ENCODE measurements at regions not wholly inside any gene's neighbourhood (a gene's known extent, or its start where the extent isn't known, plus 50 kb on each side); places are given as distances from the start of the nearest gene placed in this dataset.
A peak's percentile ranks its signal among the peaks of the same experiment; 100 is the strongest.
"Not testable (repeated sequence)": the region's sequence is repeated elsewhere in the genome, so short reads cannot be mapped to it uniquely, and the experiment has no call there.

DNA sequence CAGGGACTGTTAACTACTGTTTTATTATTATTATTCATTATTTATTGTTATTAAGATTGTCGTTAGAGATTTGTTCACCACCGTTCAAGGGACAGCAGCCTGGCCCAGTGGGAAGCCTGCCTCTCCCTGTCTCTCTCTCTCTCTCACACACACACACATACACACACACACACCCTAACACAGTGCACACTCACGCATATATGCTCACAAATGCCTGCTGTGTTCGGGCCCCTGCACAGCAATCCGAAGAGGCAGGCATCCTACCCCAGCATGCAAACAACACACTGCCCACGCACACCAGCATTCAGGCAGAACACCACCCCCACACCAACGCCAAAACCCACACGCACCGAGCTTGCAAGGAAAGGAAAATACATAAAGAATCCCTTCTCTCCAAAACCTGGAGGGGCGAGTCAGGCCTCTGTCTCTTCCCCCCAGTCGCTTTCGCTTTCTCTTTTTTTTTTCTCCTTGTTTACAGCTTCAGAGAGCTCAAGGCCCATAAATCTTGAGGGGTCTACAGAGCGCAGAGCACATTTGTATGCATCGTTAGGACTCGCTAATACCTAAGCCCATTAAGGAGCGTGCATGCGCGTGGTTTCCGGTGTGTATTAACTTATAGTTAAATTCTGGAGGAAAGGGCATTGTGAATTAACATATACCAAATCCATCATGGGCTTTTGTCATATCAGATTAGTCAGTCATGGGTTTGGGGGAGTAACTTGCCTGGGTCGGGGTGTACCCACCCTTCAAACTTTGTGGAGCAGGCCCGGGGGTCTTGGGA is 464.6 kb upstream of the ZNG1F start:
- DNase-seq, result peak in 1 of 2 donors; percentile 43
- intact Hi-C loops (cut with DNase I); ATAC-seq (ENCODE audit: low FRiP score); H3K27ac ChIP-seq (ENCODE audit: low read depth in 1 of 2, low read length in 2 of 2); H3K36me3 ChIP-seq (ENCODE audit: control insufficient read depth in 1 of 2, insufficient read depth in 2 of 2, low read length in 1 of 2); H3K27me3 ChIP-seq (ENCODE audit: control insufficient read depth in 1 of 2, insufficient read depth in 2 of 2, low read length in 1 of 2); H3K4me1 ChIP-seq (ENCODE audit: control insufficient read depth in 1 of 2, insufficient read depth in 2 of 2, low read length in 2 of 2); H3K9me3 ChIP-seq (ENCODE audit: control insufficient read depth, low read length); H3K4me3 ChIP-seq (ENCODE audit: low read length in 2 of 2): not testable (repeated sequence)
- 68 to 71% methylated on average over 12 to 13 of the region's 21 CpGs for WGBS, 2 donors

DNA sequence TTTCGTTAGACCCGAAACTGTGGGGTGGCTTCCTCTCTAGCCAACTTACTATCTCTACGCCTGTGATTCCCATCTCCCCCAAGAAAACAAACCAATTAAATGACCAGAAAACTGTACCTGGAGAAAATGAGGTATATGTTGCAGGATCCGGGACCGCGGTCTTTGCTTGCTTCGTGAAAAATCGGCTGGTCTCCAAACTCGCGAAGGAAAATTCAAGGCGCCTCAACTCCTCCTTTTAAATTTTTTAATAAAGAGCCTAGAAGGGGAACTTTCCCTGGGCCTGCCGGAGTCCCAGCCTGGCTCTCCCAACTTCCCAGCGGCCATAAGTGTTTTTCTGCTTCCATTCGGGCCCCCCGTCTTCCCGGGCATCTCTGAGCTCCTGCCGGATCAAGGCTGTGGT is 463.7 kb upstream of the ZNG1F start:
- intact Hi-C loops (cut with DNase I); H3K27ac ChIP-seq (ENCODE audit: low read depth in 1 of 2, low read length in 2 of 2); ATAC-seq (ENCODE audit: low FRiP score); H3K4me3 ChIP-seq (ENCODE audit: low read length in 2 of 2); H3K9me3 ChIP-seq (ENCODE audit: control insufficient read depth, low read length); H3K36me3 ChIP-seq (ENCODE audit: control insufficient read depth in 1 of 2, insufficient read depth in 2 of 2, low read length in 1 of 2); H3K4me1 ChIP-seq (ENCODE audit: control insufficient read depth in 1 of 2, insufficient read depth in 2 of 2, low read length in 2 of 2); DNase-seq; H3K27me3 ChIP-seq (ENCODE audit: control insufficient read depth in 1 of 2, insufficient read depth in 2 of 2, low read length in 1 of 2): not testable (repeated sequence)
- 91 to 93% methylated on average over 15 to 16 of the region's 17 CpGs for WGBS, 2 donors

DNA sequence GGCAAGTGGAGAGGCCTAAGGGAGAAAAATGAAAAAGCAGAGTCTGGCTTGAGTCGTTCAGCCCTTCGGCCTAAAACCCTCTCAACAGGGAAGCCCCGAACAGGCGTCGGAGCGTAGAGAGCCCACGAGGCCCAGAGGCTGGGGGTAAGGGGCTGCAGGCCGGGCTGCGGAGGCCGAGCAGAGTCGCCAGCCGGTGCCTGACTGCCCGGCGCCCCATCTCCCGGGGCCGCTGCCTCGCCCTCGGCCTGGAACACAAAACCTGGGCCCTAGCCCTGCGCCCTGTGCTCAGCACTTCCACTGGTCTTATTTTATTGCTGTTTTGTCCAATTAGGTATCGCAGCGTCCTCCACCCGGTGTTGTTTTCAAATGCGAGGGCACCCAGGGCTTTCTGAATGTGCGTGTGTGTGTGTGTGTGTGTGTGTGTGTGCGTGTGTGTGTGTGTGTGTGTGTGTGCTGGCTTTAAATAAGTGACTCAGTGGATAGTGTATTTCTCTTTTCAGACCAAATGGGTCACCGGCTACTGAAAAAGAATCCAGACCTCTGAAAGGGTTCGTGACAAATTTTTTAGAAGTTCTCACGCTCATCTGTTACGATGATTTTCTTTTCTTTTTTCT is 463.1 kb upstream of the ZNG1F start:
- intact Hi-C loops (cut with DNase I); H3K36me3 ChIP-seq (ENCODE audit: control insufficient read depth in 1 of 2, insufficient read depth in 2 of 2, low read length in 1 of 2); H3K27me3 ChIP-seq (ENCODE audit: control insufficient read depth in 1 of 2, insufficient read depth in 2 of 2, low read length in 1 of 2); DNase-seq; ATAC-seq (ENCODE audit: low FRiP score); H3K4me1 ChIP-seq (ENCODE audit: control insufficient read depth in 1 of 2, insufficient read depth in 2 of 2, low read length in 2 of 2); H3K27ac ChIP-seq (ENCODE audit: low read depth in 1 of 2, low read length in 2 of 2); H3K4me3 ChIP-seq (ENCODE audit: low read length in 2 of 2); H3K9me3 ChIP-seq (ENCODE audit: control insufficient read depth, low read length): not testable (repeated sequence)
- WGBS, 2 donors, result 85 to 88% methylated on average over 20 to 25 of the region's 29 CpGs

GRCh38 chr9:41650086-41650485 is 461.0 kb upstream of the ZNG1F start:
- not testable (repeated sequence) for H3K4me3 ChIP-seq (ENCODE audit: low read length in 2 of 2)
- 65 to 83% methylated on average over 5 of the region's 5 CpGs for WGBS, 2 donors

DNA sequence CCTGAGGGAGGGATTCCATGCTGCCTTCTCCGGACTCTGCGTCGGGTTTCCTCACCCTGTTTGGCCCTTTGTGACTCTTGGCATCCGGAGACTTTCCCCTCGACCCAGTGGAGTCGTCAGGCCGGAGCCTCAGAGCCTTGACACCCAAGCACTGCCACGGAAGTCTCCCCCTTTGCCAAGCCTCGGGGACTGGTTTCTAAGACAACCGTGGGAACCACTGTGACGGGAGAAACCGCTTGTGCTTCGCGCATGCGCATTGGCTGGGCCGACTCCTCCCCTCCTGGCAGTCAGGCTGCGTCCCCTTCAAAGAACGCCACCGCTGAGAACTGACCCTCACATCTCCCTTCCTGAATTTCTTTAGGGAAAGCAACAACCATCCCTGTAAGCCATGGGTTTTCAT is 459.4 kb upstream of the ZNG1F start:
- H3K27me3 ChIP-seq (ENCODE audit: control insufficient read depth in 1 of 2, insufficient read depth in 2 of 2, low read length in 1 of 2); H3K4me3 ChIP-seq (ENCODE audit: low read length in 2 of 2); H3K9me3 ChIP-seq (ENCODE audit: control insufficient read depth, low read length); H3K27ac ChIP-seq (ENCODE audit: low read depth in 1 of 2, low read length in 2 of 2); ATAC-seq (ENCODE audit: low FRiP score); H3K36me3 ChIP-seq (ENCODE audit: control insufficient read depth in 1 of 2, insufficient read depth in 2 of 2, low read length in 1 of 2); intact Hi-C loops (cut with DNase I); H3K4me1 ChIP-seq (ENCODE audit: control insufficient read depth in 1 of 2, insufficient read depth in 2 of 2, low read length in 2 of 2): not testable (repeated sequence)
- peak in 1 of 2 donors; percentile 35 for DNase-seq
- WGBS, 2 donors, result no CpG with 5 or more reads among the region's 19 CpGs

More at GRCh38 chr9:41650086-41650485, 461.0 kb upstream of the ZNG1F start:
- ATAC-seq (ENCODE audit: low FRiP score); H3K36me3 ChIP-seq (ENCODE audit: control insufficient read depth in 1 of 2, insufficient read depth in 2 of 2, low read length in 1 of 2); H3K9me3 ChIP-seq (ENCODE audit: control insufficient read depth, low read length); H3K27me3 ChIP-seq (ENCODE audit: control insufficient read depth in 1 of 2, insufficient read depth in 2 of 2, low read length in 1 of 2); H3K4me1 ChIP-seq (ENCODE audit: control insufficient read depth in 1 of 2, insufficient read depth in 2 of 2, low read length in 2 of 2); intact Hi-C loops (cut with DNase I); H3K27ac ChIP-seq (ENCODE audit: low read depth in 1 of 2, low read length in 2 of 2); DNase-seq: not testable (repeated sequence)

GRCh38 chr9:41646246-41646645 is 457.1 kb upstream of the ZNG1F start:
- WGBS, 2 donors, result 94% methylated on average over 26 of the region's 26 CpGs
- H3K9me3 ChIP-seq (ENCODE audit: control insufficient read depth, low read length); H3K4me1 ChIP-seq (ENCODE audit: control insufficient read depth in 1 of 2, insufficient read depth in 2 of 2, low read length in 2 of 2); H3K36me3 ChIP-seq (ENCODE audit: control insufficient read depth in 1 of 2, insufficient read depth in 2 of 2, low read length in 1 of 2); ATAC-seq (ENCODE audit: low FRiP score); intact Hi-C loops (cut with DNase I); DNase-seq; H3K27ac ChIP-seq (ENCODE audit: low read depth in 1 of 2, low read length in 2 of 2); H3K4me3 ChIP-seq (ENCODE audit: low read length in 2 of 2); H3K27me3 ChIP-seq (ENCODE audit: control insufficient read depth in 1 of 2, insufficient read depth in 2 of 2, low read length in 1 of 2): not testable (repeated sequence)

DNA sequence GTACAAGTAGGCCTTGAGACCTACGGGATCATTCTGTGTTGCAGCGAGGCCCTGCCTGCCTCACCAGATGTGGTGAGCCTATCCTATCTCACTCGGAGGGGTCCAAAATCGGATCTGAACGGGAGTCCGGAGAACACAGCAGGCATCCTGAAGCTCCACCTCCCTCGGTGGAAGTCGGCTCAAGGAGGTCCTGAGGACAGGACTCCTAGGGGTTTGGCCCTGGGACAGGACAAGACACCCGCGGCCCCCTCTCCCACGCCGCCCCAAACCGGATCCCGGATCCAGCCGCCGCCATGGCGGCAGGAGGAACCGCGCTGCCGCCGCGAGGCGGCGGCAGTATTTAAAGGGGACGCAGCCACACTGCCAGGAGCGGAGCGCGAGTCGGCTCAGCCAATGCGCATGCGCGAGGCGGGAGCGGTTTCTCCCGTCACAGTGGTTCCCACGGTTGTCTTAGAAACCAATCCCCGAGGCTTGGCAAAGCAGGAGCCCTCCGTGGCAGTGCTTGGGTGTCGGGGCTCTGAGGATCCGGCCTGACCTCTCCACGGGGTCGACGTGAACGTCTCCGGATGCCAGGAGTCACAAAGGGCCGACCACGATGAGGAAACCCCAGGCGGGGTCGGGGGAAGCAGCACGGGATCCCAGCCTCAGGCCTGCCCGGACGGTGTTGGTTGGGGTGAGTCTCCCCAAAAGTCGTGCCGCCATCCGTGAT is 454.6 kb upstream of the ZNG1F start:
- 4 to 11% methylated on average over 54 to 55 of the region's 55 CpGs for WGBS, 2 donors
- peak; percentile 76 to 87 for DNase-seq
- H3K27ac ChIP-seq (ENCODE audit: low read depth in 1 of 2, low read length in 2 of 2); ATAC-seq (ENCODE audit: low FRiP score); H3K27me3 ChIP-seq (ENCODE audit: control insufficient read depth in 1 of 2, insufficient read depth in 2 of 2, low read length in 1 of 2); H3K4me3 ChIP-seq (ENCODE audit: low read length in 2 of 2); H3K36me3 ChIP-seq (ENCODE audit: control insufficient read depth in 1 of 2, insufficient read depth in 2 of 2, low read length in 1 of 2); intact Hi-C loops (cut with DNase I); H3K9me3 ChIP-seq (ENCODE audit: control insufficient read depth, low read length); H3K4me1 ChIP-seq (ENCODE audit: control insufficient read depth in 1 of 2, insufficient read depth in 2 of 2, low read length in 2 of 2): not testable (repeated sequence)

DNA sequence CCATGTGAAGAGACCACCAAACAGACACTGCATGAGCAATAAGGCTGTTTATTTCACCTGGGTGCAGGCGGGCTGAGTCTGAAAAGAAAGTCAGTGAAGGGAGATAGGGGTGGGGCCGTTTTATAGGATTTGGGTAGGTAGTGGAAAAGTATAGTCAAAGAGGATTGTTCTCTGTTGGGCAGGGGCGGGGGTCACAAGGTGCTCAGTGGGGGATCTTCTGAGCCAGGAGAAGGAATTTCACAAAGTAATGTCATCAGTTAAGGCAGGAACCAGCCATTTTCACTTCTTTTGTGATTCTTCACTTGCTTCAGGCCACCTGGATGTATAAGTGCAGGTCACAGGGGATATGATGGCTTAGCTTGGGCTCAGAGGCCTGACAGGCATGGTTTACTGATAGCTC is 444.6 kb upstream of the ZNG1F start:
- not testable (repeated sequence) for ATAC-seq (ENCODE audit: low FRiP score)

More for the DNA sequence above, 444.6 kb upstream of the ZNG1F start:
- 62 to 69% methylated on average over 3 of the region's 3 CpGs for WGBS, 2 donors
- DNase-seq; H3K4me1 ChIP-seq (ENCODE audit: control insufficient read depth in 1 of 2, insufficient read depth in 2 of 2, low read length in 2 of 2); H3K27me3 ChIP-seq (ENCODE audit: control insufficient read depth in 1 of 2, insufficient read depth in 2 of 2, low read length in 1 of 2); H3K36me3 ChIP-seq (ENCODE audit: control insufficient read depth in 1 of 2, insufficient read depth in 2 of 2, low read length in 1 of 2); H3K27ac ChIP-seq (ENCODE audit: low read depth in 1 of 2, low read length in 2 of 2); intact Hi-C loops (cut with DNase I); H3K4me3 ChIP-seq (ENCODE audit: low read length in 2 of 2); H3K9me3 ChIP-seq (ENCODE audit: control insufficient read depth, low read length): not testable (repeated sequence)

Data from aorta (tissue), 5 donors.